Cardiac muscle cell (in vitro differentiated cells and primary cell): ENCODE measurements at regions not wholly inside any gene's neighbourhood (a gene's known extent, or its start where the extent isn't known, plus 50 kb on each side); places are given as distances from the start of the nearest gene placed in this dataset.

ENCODE experiments used
- DNase-seq, 2 donors: peaks; one replicate each; pipeline versions ENCODE4 v3.0.0 to v3.0.0-alpha.2; 2010 to 2017; ENCODE audit warnings: low read depth in 1 of 2, low spot score in 1 of 2
- H3K27ac ChIP-seq: fragments of 200-600 bp; sonication (generic); 2 replicates; pipeline ENCODE4 v1.5.1; 2016
- H3K27me3 ChIP-seq: fragments of 200-600 bp; sonication (generic); 2 replicates; pipeline ENCODE4 v1.6.0; 2016; ENCODE audit warnings: control low read depth
- H3K36me3 ChIP-seq: fragments of 200-600 bp; sonication (generic); 2 replicates; pipeline ENCODE4 v1.5.1; 2016; ENCODE audit warnings: control low read depth
- H3K4me1 ChIP-seq: fragments of 200-600 bp; sonication (generic); 2 replicates; pipeline ENCODE4 v1.8.1; 2017; ENCODE audit warnings: low read depth, mild to moderate bottlenecking, mixed run types
- H3K4me3 ChIP-seq: fragments of 200-600 bp; sonication (generic); 2 replicates; pipeline ENCODE4 v1.5.1; 2016; ENCODE audit warnings: mild to moderate bottlenecking
- H3K9me3 ChIP-seq: fragments of 200-600 bp; sonication (generic); 2 replicates; pipeline ENCODE4 v1.5.1; 2017; ENCODE audit warnings: low read depth, mild to moderate bottlenecking, control low read depth
- CTCF ChIP-seq: IDR thresholded peaks from 2 replicates; pipeline ENCODE4 v1.5.1; 2012; ENCODE audit warnings: low read depth, mild to moderate bottlenecking, low read length

GRCh38 chr7:69189406-69189805 lies 408.9 kb upstream of the AUTS2 start:
- no peak overlapping the region for H3K4me3 ChIP-seq
- no peak for TF ChIP-seq CTCF
- H3K36me3 ChIP-seq, result no peaks in the 10 kb centered on the region
- no peaks in the 10 kb centered on the region for H3K27me3 ChIP-seq
- no peaks in the 10 kb centered on the region for H3K4me1 ChIP-seq
- no peaks in the 10 kb centered on the region for H3K9me3 ChIP-seq
- DNase-seq, result no peak
- no peak overlapping the region for H3K27ac ChIP-seq

- no peak for TF ChIP-seq CTCF
- Histone ChIP-seq H3K4me1 (no peaks in the 10 kb centered on the region), H3K4me3 (no peak overlapping the region), H3K27me3 (no peaks in the 10 kb centered on the region), H3K36me3 (no peaks in the 10 kb centered on the region), H3K9me3 (no peaks in the 10 kb centered on the region), H3K27ac (no peak overlapping the region)
- DNase-seq, result no peak
These were observed 408.2 kb upstream of the AUTS2 start for GRCh38 chr7:69190025-69190424.

- Histone ChIP-seq H3K4me3 (no peak overlapping the region), H3K4me1 (no peaks in the 10 kb centered on the region), H3K36me3 (no peaks in the 10 kb centered on the region), H3K9me3 (no peaks in the 10 kb centered on the region), H3K27ac (no peak overlapping the region), H3K27me3 (no peaks in the 10 kb centered on the region)
- TF ChIP-seq CTCF, result no peak
- DNase-seq, result peak; percentile 9 to 39
These were observed 407.5 kb upstream of the AUTS2 start for GRCh38 chr7:69190763-69191162.

- no peaks in the 10 kb centered on the region for H3K36me3 ChIP-seq
- no peaks in the 10 kb centered on the region for H3K9me3 ChIP-seq
- no peak overlapping the region for H3K4me3 ChIP-seq
- no peak for TF ChIP-seq CTCF
- no peak overlapping the region for H3K27ac ChIP-seq
- DNase-seq, result no peak
- H3K4me1 ChIP-seq, result no peaks in the 10 kb centered on the region
- H3K27me3 ChIP-seq, result no peaks in the 10 kb centered on the region
These were observed 406.1 kb upstream of the AUTS2 start for GRCh38 chr7:69192134-69192533.

- Histone ChIP-seq H3K4me3 (no peak overlapping the region), H3K9me3 (no peaks in the 10 kb centered on the region), H3K27me3 (no peaks in the 10 kb centered on the region), H3K36me3 (no peaks in the 10 kb centered on the region), H3K4me1 (no peaks in the 10 kb centered on the region), H3K27ac (no peak overlapping the region)
- no peak for TF ChIP-seq CTCF
- DNase-seq, result no peak
These were observed 405.2 kb upstream of the AUTS2 start for GRCh38 chr7:69193061-69193460.

- no peak for DNase-seq
- H3K27ac ChIP-seq, result no peak overlapping the region
- H3K36me3 ChIP-seq, result no peaks in the 10 kb centered on the region
- H3K9me3 ChIP-seq, result no peaks in the 10 kb centered on the region
- H3K27me3 ChIP-seq, result no peaks in the 10 kb centered on the region
- H3K4me1 ChIP-seq, result no peaks in the 10 kb centered on the region
- TF ChIP-seq CTCF, result no peak
- no peak overlapping the region for H3K4me3 ChIP-seq
These were observed 401.7 kb upstream of the AUTS2 start for GRCh38 chr7:69196593-69196992.
